ENCODE measurements at regions not wholly inside any gene's neighbourhood (a gene's known extent, or its start where the extent isn't known, plus 50 kb on each side); places are given as distances from the start of the nearest gene placed in this dataset.

- no peak for DNase-seq
These were observed 263.6 kb downstream of the CTTN start for GRCh38 chr11:70661761-70662501.

GRCh38 chr11:70662691-70663098 is 264.4 kb downstream of the CTTN start:
- no peak for DNase-seq

GRCh38 chr11:70663815-70664214 is 265.5 kb downstream of the CTTN start:
- DNase-seq: no peak

- no peak for DNase-seq
These were observed 268.0 kb downstream of the CTTN start for GRCh38 chr11:70666311-70666710.

GRCh38 chr11:70667767-70668166 is 269.4 kb downstream of the CTTN start:
- no peak for DNase-seq

GRCh38 chr11:70668204-70669202 is 270.2 kb downstream of the CTTN start:
- DNase-seq: no peak

GRCh38 chr11:70669281-70669680 is 271.0 kb downstream of the CTTN start:
- DNase-seq: no peak

- no peak for DNase-seq
These were observed 271.7 kb downstream of the CTTN start for GRCh38 chr11:70669871-70670675.

- DNase-seq: no peak
These were observed 272.3 kb downstream of the CTTN start for GRCh38 chr11:70670676-70671034.

GRCh38 chr11:70671083-70671482 is 272.8 kb downstream of the CTTN start:
- no peak for DNase-seq

GRCh38 chr11:70671611-70672010 is 273.3 kb downstream of the CTTN start:
- no peak for DNase-seq

GRCh38 chr11:70672991-70673653 is 274.8 kb downstream of the CTTN start:
- DNase-seq: no peak

- DNase-seq: no peak
These were observed 276.3 kb downstream of the CTTN start for GRCh38 chr11:70674605-70675004.

GRCh38 chr11:70675697-70676374 is 277.5 kb downstream of the CTTN start:
- no peak for DNase-seq

GRCh38 chr11:70677232-70677916 is 279.0 kb downstream of the CTTN start:
- DNase-seq: no peak

GRCh38 chr11:70678931-70679900 is 280.9 kb downstream of the CTTN start:
- no peak for DNase-seq

GRCh38 chr11:70680781-70681281 is 282.5 kb downstream of the CTTN start:
- DNase-seq: no peak

- no peak for DNase-seq
These were observed 283.7 kb downstream of the CTTN start for GRCh38 chr11:70682056-70682455.

- no peak for DNase-seq
These were observed 284.4 kb downstream of the CTTN start for GRCh38 chr11:70682760-70683159.

- no peak for DNase-seq
These were observed 289.4 kb downstream of the CTTN start for GRCh38 chr11:70687716-70688115.

Measured in NCI-H1048 (cell line).